ENCODE measurements at regions not wholly inside any gene's neighbourhood (a gene's known extent, or its start where the extent isn't known, plus 50 kb on each side); places are given as distances from the start of the nearest gene placed in this dataset.

DNA sequence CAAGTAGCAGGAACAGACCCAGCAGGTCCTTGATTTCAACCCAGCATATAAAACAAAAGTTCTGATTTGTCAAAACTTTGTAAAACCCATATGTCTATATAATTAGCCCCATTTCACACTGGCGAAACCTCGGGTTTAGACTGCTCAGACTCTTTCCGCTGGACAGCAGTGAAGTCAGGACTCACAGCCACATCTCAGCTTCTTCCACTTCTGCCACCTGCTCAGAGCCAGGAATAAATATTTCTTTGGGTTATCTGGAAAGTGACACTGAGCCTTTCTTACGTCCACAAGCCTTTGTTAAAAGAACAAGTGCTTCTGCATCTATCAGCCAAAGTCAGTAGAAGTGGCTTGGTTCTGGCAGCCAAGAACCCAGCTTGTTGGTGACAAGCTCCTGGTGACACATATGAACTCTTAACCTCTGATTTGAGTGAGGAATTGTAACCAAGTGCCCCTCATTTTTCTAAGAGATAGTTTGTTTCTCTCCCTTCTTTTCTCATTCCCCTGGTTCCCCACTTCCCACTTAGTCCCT lies 118.1 kb upstream of the CHD2 start:
- Histone ChIP-seq H3K9ac (replicated peaks; ENCODE audit: extremely low read depth, insufficient read depth, low read length) (no peak overlapping the region), H3K4me3 (replicated peaks in 1 of 3; ENCODE audit: insufficient read depth in 1 of 3, low read depth in 1 of 3, low read length in 3 of 3) (no peak overlapping the region), H3K27me3 (ENCODE audit: control insufficient read depth in 2 of 2, insufficient read depth in 2 of 2, low read length in 2 of 2) (no peaks in the 10 kb centered on the region), H3K9me1 (replicated peaks; ENCODE audit: control insufficient read depth, extremely low read depth, insufficient read depth, low read length) (no peaks in the 10 kb centered on the region), H2AFZ (ENCODE audit: low read depth, low read length) (no peak overlapping the region), H3K4me2 (ENCODE audit: insufficient read depth, low read length) (no peak overlapping the region), H4K20me1 (replicated peaks; ENCODE audit: control insufficient read depth, extremely low read depth, insufficient read depth, low read length) (no peaks in the 10 kb centered on the region), H3K4me1 (ENCODE audit: control insufficient read depth, extremely low read depth, insufficient read depth, low read length) (no peaks in the 10 kb centered on the region), H3K9me3 (replicated peaks; ENCODE audit: control insufficient read depth, insufficient read depth, low read length) (no peaks in the 10 kb centered on the region), H3K36me3 (ENCODE audit: control insufficient read depth in 2 of 2, extremely low read depth in 1 of 2, insufficient read depth in 2 of 2, low read length in 2 of 2) (no peaks in the 10 kb centered on the region), H3K79me2 (ENCODE audit: control insufficient read depth, insufficient read depth, low read length) (no peaks in the 10 kb centered on the region), H3K27ac (ENCODE audit: insufficient read depth, low read depth, low read length) (no peak overlapping the region)
- BruUV-seq (replicated peaks) = no TSS peak
- TF ChIP-seq POLR2A (IDR thresholded peaks at IDR 0.05; ENCODE audit: low read depth, low read length) (no peak), GATA2 (IDR thresholded peaks at IDR 0.05; ENCODE audit: insufficient read depth, insufficient read length, low read depth, low read length) (no peak), FOS (IDR thresholded peaks at IDR 0.05; ENCODE audit: borderline replicate concordance, insufficient read depth, low read length) (no peak), POLR2AphosphoS5 (IDR thresholded peaks at IDR 0.05; ENCODE audit: insufficient read depth, low read depth, low read length) (no peak)
- TF ChIP-seq, protein P1, sequence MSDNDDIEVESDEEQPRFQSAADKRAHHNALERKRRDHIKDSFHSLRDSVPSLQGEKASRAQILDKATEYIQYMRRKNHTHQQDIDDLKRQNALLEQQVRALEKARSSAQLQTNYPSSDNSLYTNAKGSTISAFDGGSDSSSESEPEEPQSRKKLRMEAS (IDR thresholded peaks at IDR 0.05; ENCODE audit: insufficient read depth, insufficient read length) = no peak
- TF ChIP-seq, protein P2, sequence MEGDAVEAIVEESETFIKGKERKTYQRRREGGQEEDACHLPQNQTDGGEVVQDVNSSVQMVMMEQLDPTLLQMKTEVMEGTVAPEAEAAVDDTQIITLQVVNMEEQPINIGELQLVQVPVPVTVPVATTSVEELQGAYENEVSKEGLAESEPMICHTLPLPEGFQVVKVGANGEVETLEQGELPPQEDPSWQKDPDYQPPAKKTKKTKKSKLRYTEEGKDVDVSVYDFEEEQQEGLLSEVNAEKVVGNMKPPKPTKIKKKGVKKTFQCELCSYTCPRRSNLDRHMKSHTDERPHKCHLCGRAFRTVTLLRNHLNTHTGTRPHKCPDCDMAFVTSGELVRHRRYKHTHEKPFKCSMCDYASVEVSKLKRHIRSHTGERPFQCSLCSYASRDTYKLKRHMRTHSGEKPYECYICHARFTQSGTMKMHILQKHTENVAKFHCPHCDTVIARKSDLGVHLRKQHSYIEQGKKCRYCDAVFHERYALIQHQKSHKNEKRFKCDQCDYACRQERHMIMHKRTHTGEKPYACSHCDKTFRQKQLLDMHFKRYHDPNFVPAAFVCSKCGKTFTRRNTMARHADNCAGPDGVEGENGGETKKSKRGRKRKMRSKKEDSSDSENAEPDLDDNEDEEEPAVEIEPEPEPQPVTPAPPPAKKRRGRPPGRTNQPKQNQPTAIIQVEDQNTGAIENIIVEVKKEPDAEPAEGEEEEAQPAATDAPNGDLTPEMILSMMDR (IDR thresholded peaks at IDR 0.05; ENCODE audit: extremely low read depth in 1 of 2, insufficient read depth in 1 of 2, low read depth in 1 of 2, low read length in 2 of 2) = no peak
- CTCF ChIA-PET = no interaction called here
- POLR2A ChIA-PET = no interaction called here
- no peak for DNase-seq (ENCODE audit: low read depth, low spot score)
- intact Hi-C loops (cut with micrococcal nuclease) = no loop called here
- FAIRE-seq = no peak
- dilution Hi-C loops (cut with MboI; ENCODE audit: extremely low pct_ligation_motif_present, low sequenced_read_pairs) = no loop called here

DNA sequence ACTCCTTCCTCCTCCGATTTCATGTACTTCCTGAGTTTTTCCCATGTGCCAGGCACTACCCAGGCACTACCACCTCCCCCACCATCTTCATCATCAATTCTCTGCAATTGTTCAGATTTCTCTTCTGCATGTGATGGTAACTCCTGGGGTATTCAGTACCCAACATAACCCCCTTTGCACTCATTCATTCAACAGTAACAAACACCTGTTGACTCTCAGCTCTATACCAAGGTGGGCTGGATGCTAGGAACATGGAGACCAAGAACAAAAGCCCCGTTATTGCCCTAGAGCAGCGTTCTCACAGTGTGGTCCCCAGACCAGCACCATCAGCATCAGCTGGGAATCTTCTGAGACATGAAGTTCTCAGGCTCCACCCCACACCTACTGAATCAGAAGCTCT lies 113.0 kb upstream of the CHD2 start:
- FAIRE-seq = no peak
- Histone ChIP-seq H3K4me2 (ENCODE audit: insufficient read depth, low read length) (no peak overlapping the region), H3K79me2 (ENCODE audit: control insufficient read depth, insufficient read depth, low read length) (no peaks in the 10 kb centered on the region), H3K4me3 (replicated peaks in 1 of 3; ENCODE audit: insufficient read depth in 1 of 3, low read depth in 1 of 3, low read length in 3 of 3) (no peak overlapping the region), H3K27me3 (ENCODE audit: control insufficient read depth in 2 of 2, insufficient read depth in 2 of 2, low read length in 2 of 2) (no peaks in the 10 kb centered on the region), H3K36me3 (ENCODE audit: control insufficient read depth in 2 of 2, extremely low read depth in 1 of 2, insufficient read depth in 2 of 2, low read length in 2 of 2) (no peaks in the 10 kb centered on the region), H2AFZ (ENCODE audit: low read depth, low read length) (no peak overlapping the region), H3K27ac (ENCODE audit: insufficient read depth, low read depth, low read length) (no peak overlapping the region), H4K20me1 (replicated peaks; ENCODE audit: control insufficient read depth, extremely low read depth, insufficient read depth, low read length) (no peaks in the 10 kb centered on the region), H3K4me1 (ENCODE audit: control insufficient read depth, extremely low read depth, insufficient read depth, low read length) (no peaks in the 10 kb centered on the region), H3K9me1 (replicated peaks; ENCODE audit: control insufficient read depth, extremely low read depth, insufficient read depth, low read length) (no peaks in the 10 kb centered on the region), H3K9ac (replicated peaks; ENCODE audit: extremely low read depth, insufficient read depth, low read length) (no peak overlapping the region), H3K9me3 (replicated peaks; ENCODE audit: control insufficient read depth, insufficient read depth, low read length) (no peaks in the 10 kb centered on the region)
- intact Hi-C loops (cut with micrococcal nuclease) (no loop called here), dilution Hi-C loops (cut with MboI; ENCODE audit: extremely low pct_ligation_motif_present, low sequenced_read_pairs) (no loop called here)
- ChIA-PET POLR2A (no interaction called here), CTCF (no interaction called here)
- no TSS peak for BruUV-seq (replicated peaks)
- no peak for DNase-seq (ENCODE audit: low read depth, low spot score)
- TF ChIP-seq JUN (IDR thresholded peaks at IDR 0.05; ENCODE audit: borderline replicate concordance, insufficient read depth, insufficient read length, low read depth) = no peak
